K562 (cell line): ENCODE measurements at regions not wholly inside any gene's neighbourhood (a gene's known extent, or its start where the extent isn't known, plus 50 kb on each side); places are given as distances from the start of the nearest gene placed in this dataset.

Experiments used
- EGR1 ChIP-seq: fragments of 450-650 bp; conservative IDR thresholded peaks from 2 replicates; pipeline ENCODE4 v1.6.1; 2017; ENCODE audit warnings: mild to moderate bottlenecking
- FOS ChIP-seq: IDR thresholded peaks from 3 replicates; pipeline ENCODE4 v1.6.1; 2011; ENCODE audit not compliant: insufficient read length; ENCODE audit errors: extremely low read depth
- MYNN ChIP-seq, 2 experiments: sonication (generic); formaldehyde crosslinking in 1 of 2; IDR thresholded peaks; 2 replicates each; pipeline versions ENCODE4 v1.5.0 to v1.6.1; 2016 to 2020; ENCODE audit warnings: antibody characterized with exemption in 1 of 2, missing genetic modification reagents in 1 of 2
- SIN3A ChIP-seq, 2 experiments: fragments of 150-350 bp in 1 of 2; IDR thresholded peaks; 2 replicates each; pipeline ENCODE4 v1.6.1; 2011 to 2016; ENCODE audit warnings: borderline replicate concordance in 2 of 2, low read depth in 2 of 2, low read length in 2 of 2, mild to moderate bottlenecking in 2 of 2, moderate library complexity in 2 of 2; ENCODE audit not compliant: control insufficient read depth in 1 of 2
- ZBTB1 ChIP-seq: sonication (generic); formaldehyde crosslinking; IDR thresholded peaks from 2 replicates; pipeline ENCODE4 v1.8.1; 2023; ENCODE audit warnings: missing genetic modification reagents, low read depth, mild to moderate bottlenecking, borderline replicate concordance
- ZNF121 ChIP-seq: sonication (generic); formaldehyde crosslinking; conservative IDR thresholded peaks from 2 replicates; pipeline ENCODE4 v1.8.0; 2022; ENCODE audit warnings: missing genetic modification reagents
- TF ChIP-seq, protein P1 (sequence below): conservative IDR thresholded peaks from 2 replicates; pipeline ENCODE4 v1.6.1; 2011; ENCODE audit warnings: low read depth, mild to moderate bottlenecking, low read length; ENCODE audit not compliant: control insufficient read depth
- TF ChIP-seq, protein P2 (sequence below), 3 experiments: IDR thresholded peaks in 2 of 3; conservative IDR thresholded peaks in 1 of 3; 2 replicates each; pipeline ENCODE4 v1.5.1; 2011 to 2012; ENCODE audit warnings: low read length in 3 of 3, mild to moderate bottlenecking in 3 of 3, control low read depth in 2 of 3, improper control_type of control experiment in 1 of 3, inconsistent platforms in 1 of 3, low read depth in 1 of 3, mixed read lengths in 1 of 3, moderate library complexity in 1 of 3; ENCODE audit not compliant: insufficient read depth in 2 of 3
- TF ChIP-seq, protein P3 (sequence below): fragments of 250-450 bp; sonication (Bioruptor Pico); IDR thresholded peaks from 2 replicates; pipeline ENCODE4 v1.5.0; 2021
- TF ChIP-seq, protein P4 (sequence below): fragments of 450-650 bp; formaldehyde crosslinking; IDR thresholded peaks from 2 replicates; pipeline ENCODE4 v1.4.0; 2020; ENCODE audit warnings: mild to moderate bottlenecking, mixed read lengths

DNA sequence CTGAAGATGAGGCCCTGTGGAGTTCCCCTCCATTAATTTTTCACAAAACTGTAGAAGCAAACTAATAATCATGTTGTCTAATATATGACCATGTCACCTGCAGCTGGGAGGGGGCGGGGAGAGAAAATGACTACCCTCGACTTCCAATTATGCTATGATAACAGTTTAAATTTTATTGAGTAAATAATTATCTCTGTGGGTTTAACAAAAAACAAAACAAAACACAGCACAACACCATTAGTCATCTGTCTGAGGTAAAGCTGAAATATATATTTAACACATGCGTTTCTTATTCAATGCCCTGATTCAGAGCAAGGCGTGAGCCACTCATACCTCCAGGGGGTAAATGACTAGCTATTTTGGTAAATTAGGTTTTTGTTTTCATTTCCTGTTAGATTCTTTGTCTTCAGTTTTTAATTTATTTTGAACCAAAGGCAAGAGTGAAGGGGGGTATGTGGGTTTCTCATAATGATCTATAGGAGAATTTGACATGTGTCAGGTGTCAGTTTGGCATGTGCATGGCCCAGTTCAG is 77.4 kb upstream of the ZCCHC2 start:
- TF ChIP-seq EGR1 (no peak), ZBTB1 (CRISPR knock-in tag) (no peak), MYNN (IDR thresholded peaks at IDR 0.05) (no peak), MYNN (CRISPR knock-in tag; IDR thresholded peaks at IDR 0.05) (no peak), SIN3A (IDR thresholded peaks at IDR 0.05; ENCODE audit: borderline replicate concordance in 2 of 2, control insufficient read depth in 1 of 2, low read depth in 2 of 2, low read length in 2 of 2) (no peak), FOS (no peak), ZNF121 (no peak)
- TF ChIP-seq, protein P1, sequence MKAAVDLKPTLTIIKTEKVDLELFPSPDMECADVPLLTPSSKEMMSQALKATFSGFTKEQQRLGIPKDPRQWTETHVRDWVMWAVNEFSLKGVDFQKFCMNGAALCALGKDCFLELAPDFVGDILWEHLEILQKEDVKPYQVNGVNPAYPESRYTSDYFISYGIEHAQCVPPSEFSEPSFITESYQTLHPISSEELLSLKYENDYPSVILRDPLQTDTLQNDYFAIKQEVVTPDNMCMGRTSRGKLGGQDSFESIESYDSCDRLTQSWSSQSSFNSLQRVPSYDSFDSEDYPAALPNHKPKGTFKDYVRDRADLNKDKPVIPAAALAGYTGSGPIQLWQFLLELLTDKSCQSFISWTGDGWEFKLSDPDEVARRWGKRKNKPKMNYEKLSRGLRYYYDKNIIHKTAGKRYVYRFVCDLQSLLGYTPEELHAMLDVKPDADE = no peak
- TF ChIP-seq, protein P2, sequence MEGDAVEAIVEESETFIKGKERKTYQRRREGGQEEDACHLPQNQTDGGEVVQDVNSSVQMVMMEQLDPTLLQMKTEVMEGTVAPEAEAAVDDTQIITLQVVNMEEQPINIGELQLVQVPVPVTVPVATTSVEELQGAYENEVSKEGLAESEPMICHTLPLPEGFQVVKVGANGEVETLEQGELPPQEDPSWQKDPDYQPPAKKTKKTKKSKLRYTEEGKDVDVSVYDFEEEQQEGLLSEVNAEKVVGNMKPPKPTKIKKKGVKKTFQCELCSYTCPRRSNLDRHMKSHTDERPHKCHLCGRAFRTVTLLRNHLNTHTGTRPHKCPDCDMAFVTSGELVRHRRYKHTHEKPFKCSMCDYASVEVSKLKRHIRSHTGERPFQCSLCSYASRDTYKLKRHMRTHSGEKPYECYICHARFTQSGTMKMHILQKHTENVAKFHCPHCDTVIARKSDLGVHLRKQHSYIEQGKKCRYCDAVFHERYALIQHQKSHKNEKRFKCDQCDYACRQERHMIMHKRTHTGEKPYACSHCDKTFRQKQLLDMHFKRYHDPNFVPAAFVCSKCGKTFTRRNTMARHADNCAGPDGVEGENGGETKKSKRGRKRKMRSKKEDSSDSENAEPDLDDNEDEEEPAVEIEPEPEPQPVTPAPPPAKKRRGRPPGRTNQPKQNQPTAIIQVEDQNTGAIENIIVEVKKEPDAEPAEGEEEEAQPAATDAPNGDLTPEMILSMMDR (IDR thresholded peaks at IDR 0.05 in 2 of 3, conservative IDR thresholded peaks at IDR 0.05 in 1 of 3; ENCODE audit: insufficient read depth in 2 of 3, low read depth in 1 of 3, low read length in 3 of 3) = no peak
- TF ChIP-seq, protein P3, sequence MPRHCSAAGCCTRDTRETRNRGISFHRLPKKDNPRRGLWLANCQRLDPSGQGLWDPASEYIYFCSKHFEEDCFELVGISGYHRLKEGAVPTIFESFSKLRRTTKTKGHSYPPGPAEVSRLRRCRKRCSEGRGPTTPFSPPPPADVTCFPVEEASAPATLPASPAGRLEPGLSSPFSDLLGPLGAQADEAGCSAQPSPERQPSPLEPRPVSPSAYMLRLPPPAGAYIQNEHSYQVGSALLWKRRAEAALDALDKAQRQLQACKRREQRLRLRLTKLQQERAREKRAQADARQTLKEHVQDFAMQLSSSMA = no peak
- TF ChIP-seq, protein P4, sequence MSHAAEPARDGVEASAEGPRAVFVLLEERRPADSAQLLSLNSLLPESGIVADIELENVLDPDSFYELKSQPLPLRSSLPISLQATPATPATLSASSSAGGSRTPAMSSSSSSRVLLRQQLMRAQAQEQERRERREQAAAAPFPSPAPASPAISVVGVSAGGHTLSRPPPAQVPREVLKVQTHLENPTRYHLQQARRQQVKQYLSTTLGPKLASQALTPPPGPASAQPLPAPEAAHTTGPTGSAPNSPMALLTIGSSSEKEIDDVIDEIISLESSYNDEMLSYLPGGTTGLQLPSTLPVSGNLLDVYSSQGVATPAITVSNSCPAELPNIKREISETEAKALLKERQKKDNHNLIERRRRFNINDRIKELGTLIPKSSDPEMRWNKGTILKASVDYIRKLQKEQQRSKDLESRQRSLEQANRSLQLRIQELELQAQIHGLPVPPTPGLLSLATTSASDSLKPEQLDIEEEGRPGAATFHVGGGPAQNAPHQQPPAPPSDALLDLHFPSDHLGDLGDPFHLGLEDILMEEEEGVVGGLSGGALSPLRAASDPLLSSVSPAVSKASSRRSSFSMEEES (CRISPR knock-in tag) = no peak
